H9 (cell line): ENCODE measurements at regions not wholly inside any gene's neighbourhood (a gene's known extent, or its start where the extent isn't known, plus 50 kb on each side); places are given as distances from the start of the nearest gene placed in this dataset.

Experiments used
- DNase-seq: peaks from one replicate; pipeline ENCODE4 v3.0.0-alpha.2; 2017
- H2AFZ ChIP-seq: one replicate; pipeline ENCODE4 v1.6.1; 2013; ENCODE audit warnings: mild to moderate bottlenecking, low read length, control low read depth, moderate library complexity
- H2AK5ac ChIP-seq: 2 replicates; pipeline ENCODE4 v1.6.1; 2013; ENCODE audit warnings: low read length, control low read depth, mixed read lengths; ENCODE audit not compliant: insufficient read length
- H2BK120ac ChIP-seq: one replicate; pipeline ENCODE4 v1.6.1; 2013; ENCODE audit warnings: low read depth, mild to moderate bottlenecking, low read length, control low read depth, inconsistent platforms; ENCODE audit not compliant: poor library complexity, severe bottlenecking
- H2BK12ac ChIP-seq: 2 replicates; pipeline ENCODE4 v1.6.1; 2013; ENCODE audit warnings: low read length, control low read depth, mixed read lengths, low read depth; ENCODE audit not compliant: insufficient read length
- H2BK15ac ChIP-seq: 2 replicates; pipeline ENCODE4 v1.6.1; 2013; ENCODE audit warnings: low read depth, low read length, control low read depth
- H2BK20ac ChIP-seq: one replicate; pipeline ENCODE4 v1.6.1; 2013; ENCODE audit warnings: low read depth, mild to moderate bottlenecking, low read length, control low read depth, inconsistent platforms; ENCODE audit not compliant: poor library complexity, severe bottlenecking
- H2BK5ac ChIP-seq: 2 replicates; pipeline ENCODE4 v1.6.1; 2013; ENCODE audit warnings: low read length, control low read depth, mixed read lengths; ENCODE audit not compliant: insufficient read length
- H3K14ac ChIP-seq: 2 replicates; pipeline ENCODE4 v1.6.1; 2013; ENCODE audit warnings: low read length, control low read depth; ENCODE audit not compliant: insufficient read depth
- H3K18ac ChIP-seq: 2 replicates; pipeline ENCODE4 v1.6.1; 2013; ENCODE audit warnings: low read depth, mild to moderate bottlenecking, mixed read lengths, low read length, control low read depth; ENCODE audit not compliant: insufficient read length
- H3K23ac ChIP-seq: 2 replicates; pipeline ENCODE4 v1.6.1; 2013; ENCODE audit warnings: low read length, control low read depth, mixed read lengths, low read depth; ENCODE audit not compliant: insufficient read length
- H3K23me2 ChIP-seq: 2 replicates; pipeline ENCODE4 v1.6.1; 2013; ENCODE audit warnings: low read depth, mild to moderate bottlenecking, mixed read lengths, low read length, control low read depth; ENCODE audit not compliant: insufficient read length, poor library complexity, severe bottlenecking
- H3K27ac ChIP-seq: 2 replicates; pipeline ENCODE4 v1.5.1; 2013; ENCODE audit warnings: low read length, control low read depth, mixed read lengths, low read depth; ENCODE audit not compliant: insufficient read length
- H3K27me3 ChIP-seq: 2 replicates; pipeline ENCODE4 v1.6.1; 2013; ENCODE audit warnings: low read length, control low read depth, inconsistent platforms; ENCODE audit not compliant: insufficient read depth
- H3K4ac ChIP-seq: 2 replicates; pipeline ENCODE4 v1.6.1; 2013; ENCODE audit warnings: low read depth, mild to moderate bottlenecking, control low read depth, inconsistent platforms, low read length, moderate library complexity
- H3K4me1 ChIP-seq: 2 replicates; pipeline ENCODE4 v1.6.1; 2013; ENCODE audit warnings: low read length, control low read depth, inconsistent platforms; ENCODE audit not compliant: insufficient read depth
- H3K4me2 ChIP-seq: 2 replicates; pipeline ENCODE4 v1.6.1; 2013; ENCODE audit warnings: low read length, control low read depth, mixed read lengths; ENCODE audit not compliant: insufficient read length, insufficient read depth
- H3K56ac ChIP-seq: 2 replicates; pipeline ENCODE4 v1.6.1; 2013; ENCODE audit warnings: low read depth, mild to moderate bottlenecking, mixed read lengths, low read length, control low read depth; ENCODE audit not compliant: insufficient read length
- H3K79me1 ChIP-seq: 2 replicates; pipeline ENCODE4 v1.6.1; 2013; ENCODE audit warnings: low read depth, mild to moderate bottlenecking, moderate library complexity, low read length, control low read depth, inconsistent platforms; ENCODE audit not compliant: insufficient read depth, poor library complexity, severe bottlenecking
- H3K79me2 ChIP-seq: 2 replicates; pipeline ENCODE4 v1.6.1; 2013; ENCODE audit warnings: low read length, control low read depth, inconsistent platforms; ENCODE audit not compliant: insufficient read depth
- H3K9ac ChIP-seq: 2 replicates; pipeline ENCODE4 v1.6.1; 2013; ENCODE audit warnings: low read length, control low read depth, mixed read lengths; ENCODE audit not compliant: insufficient read length; ENCODE audit errors: extremely low read depth
- H3K9me3 ChIP-seq: one replicate; pipeline ENCODE4 v1.6.1; 2013; ENCODE audit warnings: low read depth, low read length, inconsistent platforms; ENCODE audit not compliant: control insufficient read depth
- H3T11ph ChIP-seq: one replicate; pipeline ENCODE4 v1.6.1; 2013; ENCODE audit warnings: mild to moderate bottlenecking, low read length, control low read depth, inconsistent platforms
- H4K20me1 ChIP-seq: one replicate; pipeline ENCODE4 v1.6.1; 2013; ENCODE audit not compliant: control insufficient read depth, insufficient read length, insufficient read depth
- H4K5ac ChIP-seq: 2 replicates; pipeline ENCODE4 v1.6.1; 2013; ENCODE audit warnings: low read depth, mild to moderate bottlenecking, mixed read lengths, low read length, control low read depth; ENCODE audit not compliant: insufficient read length
- H4K8ac ChIP-seq: replicated peaks from 2 replicates; pipeline ENCODE4 v1.6.1; 2013; ENCODE audit warnings: low read length, control low read depth, mixed read lengths, low read depth; ENCODE audit not compliant: insufficient read length
- H4K91ac ChIP-seq: 2 replicates; pipeline ENCODE4 v1.6.1; 2013; ENCODE audit warnings: low read depth, mild to moderate bottlenecking, moderate library complexity, mixed read lengths, low read length, control low read depth; ENCODE audit not compliant: insufficient read length
- H3K27ac Mint-ChIP-seq, 3 experiments: 2 replicates in 2 of 3; 3 replicates in 1 of 3; pipeline ENCODE4 v1.8.0; 2020 to 2021; ENCODE audit warnings: mixed read lengths in 3 of 3, mild to moderate bottlenecking in 1 of 3, moderate library complexity in 1 of 3
- H3K27me3 Mint-ChIP-seq: 2 replicates; pipeline ENCODE4 v1.8.0; 2021; ENCODE audit warnings: low read depth, mild to moderate bottlenecking, moderate library complexity, mixed read lengths
- H3K36me3 Mint-ChIP-seq, 3 experiments: 2 replicates in 2 of 3; 3 replicates in 1 of 3; pipeline ENCODE4 v1.8.0; 2020 to 2021; ENCODE audit warnings: low read depth in 3 of 3, mixed read lengths in 3 of 3; ENCODE audit not compliant: insufficient read depth in 1 of 3
- H3K4me1 Mint-ChIP-seq, 2 experiments: 2 replicates each; pipeline ENCODE4 v1.8.0; 2020; ENCODE audit warnings: mixed read lengths in 2 of 2
- H3K4me3 Mint-ChIP-seq, 2 experiments: 2 replicates in 1 of 2; 3 replicates in 1 of 2; pipeline ENCODE4 v1.8.0; 2020 to 2021; ENCODE audit warnings: mild to moderate bottlenecking in 2 of 2, mixed read lengths in 2 of 2, moderate library complexity in 1 of 2
- H3K9me3 Mint-ChIP-seq, 2 experiments: 2 replicates in 1 of 2; 3 replicates in 1 of 2; pipeline ENCODE4 v1.8.0; 2020; ENCODE audit warnings: mild to moderate bottlenecking in 2 of 2, mixed read lengths in 2 of 2, moderate library complexity in 1 of 2
- WGBS: extraction: QIAGEN DNeasy Blood & Tissue Kit; methylation state at CpG from one replicate; pipeline ENCODE4 v1.1.7; 2013; ENCODE audit warnings: missing lambda C conversion rate, low lambda C conversion rate, mixed read lengths; ENCODE audit not compliant: insufficient read length; ENCODE audit errors: extremely low coverage; 5-methylcytosine and 5-hydroxymethylcytosine counted together
- TF ChIP-seq, protein P1 (sequence below): fragments of 200-600 bp; sonication (generic); conservative IDR thresholded peaks from 3 replicates; pipeline ENCODE4 v1.8.0; 2021; ENCODE audit warnings: antibody characterized with exemption, mild to moderate bottlenecking

DNA sequence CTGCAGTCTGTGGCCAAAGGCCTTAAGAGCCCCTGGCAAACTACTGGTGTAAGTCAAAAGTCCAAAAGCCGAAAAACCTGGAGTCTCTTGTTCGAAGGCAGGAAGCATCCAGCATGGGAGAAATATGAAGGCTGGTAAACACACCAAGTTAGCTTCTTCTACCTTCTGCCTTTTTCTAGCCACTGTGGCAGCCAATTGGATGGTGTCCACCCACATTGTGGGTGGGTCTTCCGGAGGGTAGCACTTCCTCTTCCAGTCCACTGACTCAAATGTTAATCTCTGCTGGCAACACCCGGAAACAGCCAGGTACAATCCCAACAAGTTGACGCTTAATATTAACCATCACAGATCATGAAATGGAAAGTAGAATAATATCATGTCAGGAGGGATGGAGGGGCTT, 827.6 kb downstream of the SORCS1 start:
- H3K4me1 ChIP-seq = no peaks in the 10 kb centered on the region
- no peak overlapping the region for H3T11ph ChIP-seq
- Mint-ChIP-seq H3K4me3 (no peak overlapping the region), H3K27ac (no peak overlapping the region), H3K36me3 (no peaks in the 10 kb centered on the region), H3K27me3 (no peaks in the 10 kb centered on the region), H3K4me1 (no peaks in the 10 kb centered on the region), H3K9me3 (no peaks in the 10 kb centered on the region)
- H3K56ac ChIP-seq = no peak overlapping the region
- no peak overlapping the region for H3K14ac ChIP-seq
- no peaks in the 10 kb centered on the region for H3K27me3 ChIP-seq
- no peak overlapping the region for H3K4me2 ChIP-seq
- no peak overlapping the region for H3K9ac ChIP-seq
- no peak overlapping the region for H2BK5ac ChIP-seq
- H4K91ac ChIP-seq = no peak overlapping the region
- no peak overlapping the region for H2BK20ac ChIP-seq
- no peak for DNase-seq
- TF ChIP-seq, protein P1, sequence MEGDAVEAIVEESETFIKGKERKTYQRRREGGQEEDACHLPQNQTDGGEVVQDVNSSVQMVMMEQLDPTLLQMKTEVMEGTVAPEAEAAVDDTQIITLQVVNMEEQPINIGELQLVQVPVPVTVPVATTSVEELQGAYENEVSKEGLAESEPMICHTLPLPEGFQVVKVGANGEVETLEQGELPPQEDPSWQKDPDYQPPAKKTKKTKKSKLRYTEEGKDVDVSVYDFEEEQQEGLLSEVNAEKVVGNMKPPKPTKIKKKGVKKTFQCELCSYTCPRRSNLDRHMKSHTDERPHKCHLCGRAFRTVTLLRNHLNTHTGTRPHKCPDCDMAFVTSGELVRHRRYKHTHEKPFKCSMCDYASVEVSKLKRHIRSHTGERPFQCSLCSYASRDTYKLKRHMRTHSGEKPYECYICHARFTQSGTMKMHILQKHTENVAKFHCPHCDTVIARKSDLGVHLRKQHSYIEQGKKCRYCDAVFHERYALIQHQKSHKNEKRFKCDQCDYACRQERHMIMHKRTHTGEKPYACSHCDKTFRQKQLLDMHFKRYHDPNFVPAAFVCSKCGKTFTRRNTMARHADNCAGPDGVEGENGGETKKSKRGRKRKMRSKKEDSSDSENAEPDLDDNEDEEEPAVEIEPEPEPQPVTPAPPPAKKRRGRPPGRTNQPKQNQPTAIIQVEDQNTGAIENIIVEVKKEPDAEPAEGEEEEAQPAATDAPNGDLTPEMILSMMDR = no peak
- H2AK5ac ChIP-seq = no peak overlapping the region
- no peaks in the 10 kb centered on the region for H3K79me1 ChIP-seq
- H2AFZ ChIP-seq = no peak overlapping the region
- no peaks in the 10 kb centered on the region for H3K23me2 ChIP-seq
- no peak overlapping the region for H2BK15ac ChIP-seq
- no peaks in the 10 kb centered on the region for H4K20me1 ChIP-seq
- no peak overlapping the region for H2BK120ac ChIP-seq
- H3K27ac ChIP-seq = no peak overlapping the region
- no peak overlapping the region for H4K5ac ChIP-seq
- no CpG with 5 or more reads among the region's 5 CpGs for WGBS
- H3K23ac ChIP-seq = no peak overlapping the region
- H3K4ac ChIP-seq = no peak overlapping the region
- H3K9me3 ChIP-seq = no peaks in the 10 kb centered on the region
- no peak overlapping the region for H3K18ac ChIP-seq
- no peak overlapping the region for H4K8ac ChIP-seq
- no peak overlapping the region for H2BK12ac ChIP-seq
- no peaks in the 10 kb centered on the region for H3K79me2 ChIP-seq
